Neural progenitor cell (in vitro differentiated cells): ENCODE measurements at regions not wholly inside any gene's neighbourhood (a gene's known extent, or its start where the extent isn't known, plus 50 kb on each side); places are given as distances from the start of the nearest gene placed in this dataset.

ENCODE experiments used
- EZH2phosphoT487 ChIP-seq: fragments of 200-600 bp; sonication (generic); IDR thresholded peaks from 2 replicates; pipeline ENCODE4 v1.6.1; 2017; ENCODE audit warnings: antibody characterized with exemption
- TF ChIP-seq, protein P1 (sequence below): fragments of 200-600 bp; sonication (generic); IDR thresholded peaks from 2 replicates; pipeline ENCODE4 v1.5.1; 2017; ENCODE audit warnings: antibody characterized with exemption, mild to moderate bottlenecking

DNA sequence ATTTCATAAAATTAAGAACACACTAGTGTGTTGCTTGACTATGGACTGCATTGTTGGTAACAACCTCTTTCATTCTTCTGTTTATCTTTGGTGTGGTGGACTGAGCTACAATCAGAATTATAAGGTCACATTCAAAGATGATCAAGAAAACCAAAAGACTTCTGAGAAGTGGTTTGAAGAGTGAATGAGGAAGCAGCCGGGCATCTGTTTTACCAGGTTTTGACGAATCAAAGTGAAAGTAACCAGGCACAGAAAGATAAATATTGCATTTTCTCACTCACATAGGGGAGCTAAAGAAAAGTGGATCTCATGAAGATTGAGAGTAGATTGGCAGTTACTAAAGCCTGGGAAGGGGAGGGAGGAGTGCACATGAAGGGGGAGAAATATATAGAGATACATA, 589.1 kb downstream of the ZNF608 start:
- TF ChIP-seq EZH2phosphoT487: no peak
- TF ChIP-seq, protein P1, sequence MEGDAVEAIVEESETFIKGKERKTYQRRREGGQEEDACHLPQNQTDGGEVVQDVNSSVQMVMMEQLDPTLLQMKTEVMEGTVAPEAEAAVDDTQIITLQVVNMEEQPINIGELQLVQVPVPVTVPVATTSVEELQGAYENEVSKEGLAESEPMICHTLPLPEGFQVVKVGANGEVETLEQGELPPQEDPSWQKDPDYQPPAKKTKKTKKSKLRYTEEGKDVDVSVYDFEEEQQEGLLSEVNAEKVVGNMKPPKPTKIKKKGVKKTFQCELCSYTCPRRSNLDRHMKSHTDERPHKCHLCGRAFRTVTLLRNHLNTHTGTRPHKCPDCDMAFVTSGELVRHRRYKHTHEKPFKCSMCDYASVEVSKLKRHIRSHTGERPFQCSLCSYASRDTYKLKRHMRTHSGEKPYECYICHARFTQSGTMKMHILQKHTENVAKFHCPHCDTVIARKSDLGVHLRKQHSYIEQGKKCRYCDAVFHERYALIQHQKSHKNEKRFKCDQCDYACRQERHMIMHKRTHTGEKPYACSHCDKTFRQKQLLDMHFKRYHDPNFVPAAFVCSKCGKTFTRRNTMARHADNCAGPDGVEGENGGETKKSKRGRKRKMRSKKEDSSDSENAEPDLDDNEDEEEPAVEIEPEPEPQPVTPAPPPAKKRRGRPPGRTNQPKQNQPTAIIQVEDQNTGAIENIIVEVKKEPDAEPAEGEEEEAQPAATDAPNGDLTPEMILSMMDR: no peak
